WTC11 (cell line): ENCODE measurements at regions not wholly inside any gene's neighbourhood (a gene's known extent, or its start where the extent isn't known, plus 50 kb on each side); places are given as distances from the start of the nearest gene placed in this dataset.

Experiments used
- ATAC-seq: fragments of 200-7000 bp; cut with Tn5 transposase; 2 replicates; pipeline ENCODE4 v1.10.0; 2021; ENCODE audit warnings: mild to moderate bottlenecking, moderate library complexity
- CTCF ChIA-PET: fragments of 300-600 bp; sonication (Branson Sonifier 250); formaldehyde crosslinking; loops from one replicate; lab custom pipeline; 2021; ENCODE audit warnings: antibody characterized with exemption; lab: Charles Lee
- POLR2A ChIA-PET: fragments of 350-600 bp; sonication (Branson Sonifier 250); formaldehyde crosslinking; loops from one replicate; lab custom pipeline; 2021; ENCODE audit warnings: antibody characterized with exemption; lab: Charles Lee
- DNase-seq: peaks from one replicate; pipeline ENCODE4 v3.0.0; 2021; ENCODE audit warnings: low spot score
- H3K27ac Mint-ChIP-seq: 2 replicates; pipeline ENCODE4 v1.8.0; 2021; ENCODE audit warnings: mixed read lengths
- H3K27me3 Mint-ChIP-seq: 2 replicates; pipeline ENCODE4 v1.8.0; 2021; ENCODE audit warnings: low read depth, mild to moderate bottlenecking, moderate library complexity, mixed read lengths
- H3K36me3 Mint-ChIP-seq: 2 replicates; pipeline ENCODE4 v1.8.0; 2021; ENCODE audit warnings: mixed read lengths
- H3K4me1 Mint-ChIP-seq: 2 replicates; pipeline ENCODE4 v1.8.0; 2022; ENCODE audit warnings: mixed read lengths
- H3K4me3 Mint-ChIP-seq: 2 replicates; pipeline ENCODE4 v1.8.0; 2021; ENCODE audit warnings: mild to moderate bottlenecking, moderate library complexity, mixed read lengths
- H3K9me3 Mint-ChIP-seq: 2 replicates; pipeline ENCODE4 v1.8.0; 2021; ENCODE audit warnings: mixed read lengths
- E2F4 ChIP-seq: sonication (generic); formaldehyde crosslinking; IDR thresholded peaks from 2 replicates; pipeline ENCODE4 v1.8.1; 2022; ENCODE audit warnings: low read depth, mild to moderate bottlenecking, moderate library complexity, missing genetic modification reagents, borderline replicate concordance
- FOXP4 ChIP-seq: sonication (generic); formaldehyde crosslinking; IDR thresholded peaks from 2 replicates; pipeline ENCODE4 v1.8.0; 2022; ENCODE audit warnings: mild to moderate bottlenecking, missing genetic modification reagents
- GABPB1 ChIP-seq: sonication (generic); formaldehyde crosslinking; IDR thresholded peaks from 2 replicates; pipeline ENCODE4 v1.8.1; 2023; ENCODE audit warnings: mild to moderate bottlenecking, missing genetic modification reagents
- HMGXB4 ChIP-seq: sonication (generic); formaldehyde crosslinking; IDR thresholded peaks from 2 replicates; pipeline ENCODE4 v1.8.1; 2023; ENCODE audit warnings: mild to moderate bottlenecking, moderate library complexity, missing genetic modification reagents
- MYBL2 ChIP-seq: sonication (generic); formaldehyde crosslinking; IDR thresholded peaks from 2 replicates; pipeline ENCODE4 v1.8.1; 2023; ENCODE audit warnings: mild to moderate bottlenecking, moderate library complexity, missing genetic modification reagents
- RELA ChIP-seq: sonication (generic); formaldehyde crosslinking; IDR thresholded peaks from 2 replicates; pipeline ENCODE4 v1.8.1; 2022; ENCODE audit warnings: missing genetic modification reagents, mild to moderate bottlenecking, borderline replicate concordance
- SOX15 ChIP-seq: fragments of 250-450 bp; sonication (Bioruptor Pico); IDR thresholded peaks from 2 replicates; pipeline ENCODE4 v1.9.0; 2021; ENCODE audit warnings: mild to moderate bottlenecking
- TCF7 ChIP-seq: sonication (generic); formaldehyde crosslinking; IDR thresholded peaks from 2 replicates; pipeline ENCODE4 v1.8.0; 2022; ENCODE audit warnings: mild to moderate bottlenecking, low read depth, missing genetic modification reagents, moderate library complexity
- ZBTB43 ChIP-seq: sonication (generic); formaldehyde crosslinking; IDR thresholded peaks from 2 replicates; pipeline ENCODE4 v1.8.1; 2023; ENCODE audit warnings: mild to moderate bottlenecking, missing genetic modification reagents
- ZNF232 ChIP-seq: sonication (generic); formaldehyde crosslinking; IDR thresholded peaks from 2 replicates; pipeline ENCODE4 v1.8.0; 2022; ENCODE audit warnings: mild to moderate bottlenecking, missing genetic modification reagents
- ZNF263 ChIP-seq: sonication (generic); formaldehyde crosslinking; IDR thresholded peaks from 2 replicates; pipeline ENCODE4 v1.8.1; 2022; ENCODE audit warnings: low read depth, mild to moderate bottlenecking, moderate library complexity, missing genetic modification reagents
- ZNF396 ChIP-seq: fragments of 250-450 bp; sonication (Bioruptor Pico); IDR thresholded peaks from 2 replicates; pipeline ENCODE4 v1.8.0; 2021; ENCODE audit warnings: mild to moderate bottlenecking, moderate library complexity, borderline replicate concordance
- ZNF425 ChIP-seq: fragments of 250-450 bp; sonication (Bioruptor Pico); conservative IDR thresholded peaks from 2 replicates; pipeline ENCODE4 v1.9.0; 2021; ENCODE audit warnings: mild to moderate bottlenecking
- ZNF671 ChIP-seq: fragments of 250-450 bp; sonication (Bioruptor Pico); IDR thresholded peaks from 2 replicates; pipeline ENCODE4 v1.8.0; 2021; ENCODE audit warnings: mild to moderate bottlenecking
- TF ChIP-seq, protein P1 (sequence below): sonication (generic); formaldehyde crosslinking; IDR thresholded peaks from 2 replicates; pipeline ENCODE4 v1.8.1; 2022; ENCODE audit warnings: mild to moderate bottlenecking, moderate library complexity, missing genetic modification reagents
- TF ChIP-seq, protein P2 (sequence below): fragments of 250-450 bp; sonication (Bioruptor Pico); IDR thresholded peaks from 2 replicates; pipeline ENCODE4 v1.9.0; 2021; ENCODE audit warnings: mild to moderate bottlenecking
- TF ChIP-seq, protein P3 (sequence below): sonication (generic); formaldehyde crosslinking; IDR thresholded peaks from 2 replicates; pipeline ENCODE4 v1.8.0; 2022; ENCODE audit warnings: mild to moderate bottlenecking, missing genetic modification reagents

DNA sequence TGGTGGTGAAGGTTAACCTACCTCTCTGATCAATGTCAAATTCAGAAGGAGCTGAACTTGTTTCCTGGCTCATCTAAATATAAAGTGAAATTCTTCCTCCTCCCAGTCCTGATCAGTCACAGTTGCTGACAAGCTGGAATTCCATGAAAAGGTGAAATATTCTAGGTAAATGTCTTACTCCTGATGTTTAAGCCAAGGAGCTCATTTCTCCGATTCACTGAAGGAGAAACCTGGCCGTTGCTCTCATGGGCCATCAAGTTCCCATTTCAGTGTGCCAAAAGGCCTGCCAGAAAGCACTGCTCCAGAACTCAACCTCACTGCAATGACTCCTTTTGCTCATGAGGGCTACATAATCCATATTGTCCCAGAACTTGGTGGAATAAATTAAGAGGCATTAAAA lies 707.5 kb downstream of the GALC start:
- H3K36me3 Mint-ChIP-seq = no peaks in the 10 kb centered on the region
- H3K4me3 Mint-ChIP-seq = no peak overlapping the region
- ATAC-seq (no peak), DNase-seq (no peak)
- POLR2A ChIA-PET = interaction anchor here (0.6 kb wide), 1 partner anchor 36 kb away, joined by 4 read pairs; no protein-coding TSS in a partner anchor
- no peaks in the 10 kb centered on the region for H3K4me1 Mint-ChIP-seq
- CTCF ChIA-PET = interaction anchor here (0.7 kb wide), 1 partner anchor 235 kb away, joined by 3 read pairs; no protein-coding TSS in a partner anchor
- no peak overlapping the region for H3K27ac Mint-ChIP-seq
- TF ChIP-seq TCF7 (no peak), GABPB1 (CRISPR knock-in tag) (no peak), RELA (CRISPR knock-in tag) (no peak), ZNF263 (CRISPR knock-in tag) (no peak), ZNF232 (CRISPR knock-in tag) (no peak), ZBTB43 (CRISPR knock-in tag) (no peak), ZNF425 (no peak), ZNF396 (CRISPR knock-in tag) (no peak), HMGXB4 (CRISPR knock-in tag) (no peak), ZNF671 (no peak), FOXP4 (CRISPR knock-in tag) (no peak), SOX15 (CRISPR knock-in tag) (no peak), E2F4 (CRISPR knock-in tag) (no peak), MYBL2 (CRISPR knock-in tag) (no peak)
- TF ChIP-seq, protein P1, sequence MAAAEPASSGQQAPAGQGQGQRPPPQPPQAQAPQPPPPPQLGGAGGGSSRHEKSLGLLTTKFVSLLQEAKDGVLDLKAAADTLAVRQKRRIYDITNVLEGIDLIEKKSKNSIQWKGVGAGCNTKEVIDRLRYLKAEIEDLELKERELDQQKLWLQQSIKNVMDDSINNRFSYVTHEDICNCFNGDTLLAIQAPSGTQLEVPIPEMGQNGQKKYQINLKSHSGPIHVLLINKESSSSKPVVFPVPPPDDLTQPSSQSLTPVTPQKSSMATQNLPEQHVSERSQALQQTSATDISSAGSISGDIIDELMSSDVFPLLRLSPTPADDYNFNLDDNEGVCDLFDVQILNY (CRISPR knock-in tag) = no peak
- TF ChIP-seq, protein P2, sequence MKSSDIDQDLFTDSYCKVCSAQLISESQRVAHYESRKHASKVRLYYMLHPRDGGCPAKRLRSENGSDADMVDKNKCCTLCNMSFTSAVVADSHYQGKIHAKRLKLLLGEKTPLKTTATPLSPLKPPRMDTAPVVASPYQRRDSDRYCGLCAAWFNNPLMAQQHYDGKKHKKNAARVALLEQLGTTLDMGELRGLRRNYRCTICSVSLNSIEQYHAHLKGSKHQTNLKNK (CRISPR knock-in tag) = no peak
- TF ChIP-seq, protein P3, sequence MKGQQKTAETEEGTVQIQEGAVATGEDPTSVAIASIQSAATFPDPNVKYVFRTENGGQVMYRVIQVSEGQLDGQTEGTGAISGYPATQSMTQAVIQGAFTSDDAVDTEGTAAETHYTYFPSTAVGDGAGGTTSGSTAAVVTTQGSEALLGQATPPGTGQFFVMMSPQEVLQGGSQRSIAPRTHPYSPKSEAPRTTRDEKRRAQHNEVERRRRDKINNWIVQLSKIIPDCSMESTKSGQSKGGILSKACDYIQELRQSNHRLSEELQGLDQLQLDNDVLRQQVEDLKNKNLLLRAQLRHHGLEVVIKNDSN (CRISPR knock-in tag) = no peak
- H3K9me3 Mint-ChIP-seq = no peaks in the 10 kb centered on the region
- H3K27me3 Mint-ChIP-seq = no peaks in the 10 kb centered on the region
